ENCODE measurements at regions not wholly inside any gene's neighbourhood (a gene's known extent, or its start where the extent isn't known, plus 50 kb on each side); places are given as distances from the start of the nearest gene placed in this dataset.

- TF ChIP-seq CTCF (IDR thresholded peaks at IDR 0.05): no peak
- no peak for TF ChIP-seq EZH2 (IDR thresholded peaks at IDR 0.05; ENCODE audit: borderline replicate concordance, insufficient read depth, low read depth, low read length, poor library complexity, severe bottlenecking)
Observed at GRCh38 chr11:33413301-33413700, 156.1 kb downstream of the HIPK3 start.

Measured in B cell (primary cell).